ENCODE measurements at regions not wholly inside any gene's neighbourhood (a gene's known extent, or its start where the extent isn't known, plus 50 kb on each side); places are given as distances from the start of the nearest gene placed in this dataset.

- Histone ChIP-seq H3K9me3 (no peaks in the 10 kb centered on the region), H3K4me3 (no peak overlapping the region), H3K4me1 (no peaks in the 10 kb centered on the region), H3K27ac (no peak overlapping the region), H3K27me3 (no peaks in the 10 kb centered on the region), H3K36me3 (no peaks in the 10 kb centered on the region)
- no peak for ATAC-seq
- no peak for TF ChIP-seq CTCF (IDR thresholded peaks at IDR 0.05)
- no peak for DNase-seq
- intact Hi-C loops (cut with DNase I), result no loop called here
Observed at GRCh38 chr10:62560201-62560819, 186.1 kb downstream of the ZNF365 start.

- intact Hi-C loops (cut with DNase I), result no loop called here
- Histone ChIP-seq H3K4me3 (no peak overlapping the region), H3K27ac (no peak overlapping the region), H3K36me3 (no peaks in the 10 kb centered on the region), H3K4me1 (no peaks in the 10 kb centered on the region), H3K27me3 (no peaks in the 10 kb centered on the region), H3K9me3 (no peaks in the 10 kb centered on the region)
- no peak for DNase-seq
- no peak for ATAC-seq
- TF ChIP-seq CTCF (IDR thresholded peaks at IDR 0.05), result no peak
Observed at GRCh38 chr10:62561151-62561550, 187.0 kb downstream of the ZNF365 start.

- Histone ChIP-seq H3K9me3 (no peaks in the 10 kb centered on the region), H3K27ac (no peak overlapping the region), H3K27me3 (no peaks in the 10 kb centered on the region), H3K4me1 (no peaks in the 10 kb centered on the region), H3K36me3 (no peaks in the 10 kb centered on the region), H3K4me3 (no peak overlapping the region)
- DNase-seq, result no peak
- no peak for ATAC-seq
- intact Hi-C loops (cut with DNase I), result no loop called here
- no peak for TF ChIP-seq CTCF (IDR thresholded peaks at IDR 0.05)
Observed at GRCh38 chr10:62562101-62562500, 187.9 kb downstream of the ZNF365 start.

GRCh38 chr10:62562795-62563194 lies 188.6 kb downstream of the ZNF365 start:
- TF ChIP-seq CTCF (IDR thresholded peaks at IDR 0.05), result no peak
- ATAC-seq (no peak), DNase-seq (no peak)
- Histone ChIP-seq H3K9me3 (no peaks in the 10 kb centered on the region), H3K4me1 (no peaks in the 10 kb centered on the region), H3K27ac (no peak overlapping the region), H3K27me3 (no peaks in the 10 kb centered on the region), H3K4me3 (no peak overlapping the region), H3K36me3 (no peaks in the 10 kb centered on the region)
- intact Hi-C loops (cut with DNase I), result no loop called here

- Histone ChIP-seq H3K27me3 (no peaks in the 10 kb centered on the region), H3K4me3 (no peak overlapping the region), H3K4me1 (no peaks in the 10 kb centered on the region), H3K9me3 (no peaks in the 10 kb centered on the region), H3K36me3 (no peaks in the 10 kb centered on the region), H3K27ac (no peak overlapping the region)
- intact Hi-C loops (cut with DNase I), result no loop called here
- no peak for TF ChIP-seq CTCF (IDR thresholded peaks at IDR 0.05)
- ATAC-seq (no peak), DNase-seq (no peak)
Observed at GRCh38 chr10:62573929-62574328, 199.8 kb downstream of the ZNF365 start.

- Histone ChIP-seq H3K4me1 (peaks cover 5% of the 10 kb centered on the region), H3K27me3 (no peaks in the 10 kb centered on the region), H3K9me3 (no peaks in the 10 kb centered on the region), H3K4me3 (no peak overlapping the region), H3K36me3 (no peaks in the 10 kb centered on the region), H3K27ac (no peak overlapping the region)
- ATAC-seq, result no peak
- intact Hi-C loops (cut with DNase I), result no loop called here
- TF ChIP-seq CTCF (IDR thresholded peaks at IDR 0.05), result no peak
- DNase-seq, result no peak
Observed at GRCh38 chr10:62577076-62577475, 202.9 kb downstream of the ZNF365 start.
